ENCODE measurements at regions not wholly inside any gene's neighbourhood (a gene's known extent, or its start where the extent isn't known, plus 50 kb on each side); places are given as distances from the start of the nearest gene placed in this dataset.

DNA sequence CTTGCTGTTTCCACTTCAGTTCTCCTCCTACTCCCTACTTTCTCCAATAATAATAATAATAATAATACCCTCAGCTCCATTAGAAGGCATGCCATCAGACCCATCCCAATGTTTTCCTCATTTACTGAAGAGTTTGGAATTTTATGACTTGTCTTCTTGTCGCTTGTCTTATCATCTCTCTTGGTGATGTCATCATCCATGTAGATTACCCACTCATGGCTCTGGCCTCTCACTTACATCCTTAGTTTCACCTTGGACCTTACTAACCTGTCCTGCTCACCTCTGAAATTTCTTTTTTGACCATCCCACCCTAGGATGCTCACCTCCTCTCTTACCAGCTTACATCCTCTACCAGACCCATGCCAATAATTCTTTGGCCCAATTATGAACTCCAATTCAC lies 329.3 kb downstream of the ACTL7B start (continued):
- TF ChIP-seq, protein P1, sequence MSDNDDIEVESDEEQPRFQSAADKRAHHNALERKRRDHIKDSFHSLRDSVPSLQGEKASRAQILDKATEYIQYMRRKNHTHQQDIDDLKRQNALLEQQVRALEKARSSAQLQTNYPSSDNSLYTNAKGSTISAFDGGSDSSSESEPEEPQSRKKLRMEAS (IDR thresholded peaks at IDR 0.05), result no peak
- TF ChIP-seq POLR2AphosphoS5 (IDR thresholded peaks at IDR 0.05; ENCODE audit: low read depth, low read length), result no peak

DNA sequence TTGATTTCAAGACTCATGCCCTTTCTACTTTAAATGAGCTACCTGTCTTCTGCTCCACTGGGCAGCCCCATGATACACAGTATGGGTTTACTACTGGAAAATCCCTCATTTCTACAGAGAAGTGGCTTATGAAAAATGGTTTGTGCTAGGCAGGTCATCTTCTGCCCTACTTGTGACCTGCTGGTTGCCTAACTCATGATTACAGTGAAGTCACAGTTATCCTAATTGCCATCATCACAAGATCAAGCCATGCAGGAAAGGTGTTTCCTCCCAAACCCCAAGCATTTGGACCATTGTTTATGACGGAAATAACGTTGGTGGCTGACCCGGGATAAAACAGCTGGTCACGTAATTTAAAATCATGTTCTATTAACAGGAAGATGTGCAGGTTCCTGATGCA lies 330.6 kb downstream of the ACTL7B start:
- POLR2A ChIA-PET, result no interaction called here
- ATAC-seq (no peak), DNase-seq (ENCODE audit: low read depth, low spot score) (no peak)
- Histone ChIP-seq H3K4me2 (ENCODE audit: low read length) (no peak overlapping the region), H3K4me3 (replicated peaks in 1 of 2; ENCODE audit: low read depth in 1 of 2, low read length in 2 of 2) (no peak overlapping the region), H3K79me2 (ENCODE audit: insufficient read depth, low read length) (no peaks in the 10 kb centered on the region), H3K9me3 (ENCODE audit: control insufficient read depth in 1 of 2, insufficient read depth in 1 of 2, low read depth in 1 of 2, low read length in 2 of 2) (no peaks in the 10 kb centered on the region), H3K36me3 (ENCODE audit: control insufficient read depth in 1 of 2, insufficient read depth in 2 of 2, low read length in 2 of 2) (no peaks in the 10 kb centered on the region), H3K9ac (ENCODE audit: low read length) (no peak overlapping the region), H2AFZ (ENCODE audit: low read depth, low read length, poor library complexity, severe bottlenecking) (no peak overlapping the region), H3K9me2 (ENCODE audit: insufficient read depth) (peaks cover 4% of the 10 kb centered on the region; the same call in 1 of the 2 replicates), H3K4me1 (ENCODE audit: control insufficient read depth in 1 of 2, insufficient read depth in 2 of 2, low read length in 2 of 2) (peaks cover 2 to 8% of the 10 kb centered on the region in 2 experiments; a peak in 2 of 4 replicates), H4K20me1 (ENCODE audit: insufficient read depth) (no peaks in the 10 kb centered on the region), H3K27ac (ENCODE audit: low read depth, low read length) (no peak overlapping the region), H3K27me3 (ENCODE audit: insufficient read depth, low read length) (no peaks in the 10 kb centered on the region)
- no TSS peak for BruUV-seq (replicated peaks)
- CTCF ChIA-PET, result no interaction called here
- intact Hi-C loops (cut with micrococcal nuclease), result no loop called here
- TF ChIP-seq RAD21 (IDR thresholded peaks at IDR 0.05; ENCODE audit: low read depth), result no peak
- TF ChIP-seq EZH2 (IDR thresholded peaks at IDR 0.05), result no peak
- no peak for TF ChIP-seq EGR1 (IDR thresholded peaks at IDR 0.05; ENCODE audit: low read depth)
- TF ChIP-seq, protein P2, sequence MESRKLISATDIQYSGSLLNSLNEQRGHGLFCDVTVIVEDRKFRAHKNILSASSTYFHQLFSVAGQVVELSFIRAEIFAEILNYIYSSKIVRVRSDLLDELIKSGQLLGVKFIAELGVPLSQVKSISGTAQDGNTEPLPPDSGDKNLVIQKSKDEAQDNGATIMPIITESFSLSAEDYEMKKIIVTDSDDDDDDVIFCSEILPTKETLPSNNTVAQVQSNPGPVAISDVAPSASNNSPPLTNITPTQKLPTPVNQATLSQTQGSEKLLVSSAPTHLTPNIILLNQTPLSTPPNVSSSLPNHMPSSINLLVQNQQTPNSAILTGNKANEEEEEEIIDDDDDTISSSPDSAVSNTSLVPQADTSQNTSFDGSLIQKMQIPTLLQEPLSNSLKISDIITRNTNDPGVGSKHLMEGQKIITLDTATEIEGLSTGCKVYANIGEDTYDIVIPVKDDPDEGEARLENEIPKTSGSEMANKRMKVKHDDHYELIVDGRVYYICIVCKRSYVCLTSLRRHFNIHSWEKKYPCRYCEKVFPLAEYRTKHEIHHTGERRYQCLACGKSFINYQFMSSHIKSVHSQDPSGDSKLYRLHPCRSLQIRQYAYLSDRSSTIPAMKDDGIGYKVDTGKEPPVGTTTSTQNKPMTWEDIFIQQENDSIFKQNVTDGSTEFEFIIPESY (IDR thresholded peaks at IDR 0.05; ENCODE audit: extremely low read depth, insufficient replicate concordance, low read length), result no peak
- no peak for TF ChIP-seq ELF1 (IDR thresholded peaks at IDR 0.05; ENCODE audit: borderline replicate concordance, low read depth)
- TF ChIP-seq, protein P3, sequence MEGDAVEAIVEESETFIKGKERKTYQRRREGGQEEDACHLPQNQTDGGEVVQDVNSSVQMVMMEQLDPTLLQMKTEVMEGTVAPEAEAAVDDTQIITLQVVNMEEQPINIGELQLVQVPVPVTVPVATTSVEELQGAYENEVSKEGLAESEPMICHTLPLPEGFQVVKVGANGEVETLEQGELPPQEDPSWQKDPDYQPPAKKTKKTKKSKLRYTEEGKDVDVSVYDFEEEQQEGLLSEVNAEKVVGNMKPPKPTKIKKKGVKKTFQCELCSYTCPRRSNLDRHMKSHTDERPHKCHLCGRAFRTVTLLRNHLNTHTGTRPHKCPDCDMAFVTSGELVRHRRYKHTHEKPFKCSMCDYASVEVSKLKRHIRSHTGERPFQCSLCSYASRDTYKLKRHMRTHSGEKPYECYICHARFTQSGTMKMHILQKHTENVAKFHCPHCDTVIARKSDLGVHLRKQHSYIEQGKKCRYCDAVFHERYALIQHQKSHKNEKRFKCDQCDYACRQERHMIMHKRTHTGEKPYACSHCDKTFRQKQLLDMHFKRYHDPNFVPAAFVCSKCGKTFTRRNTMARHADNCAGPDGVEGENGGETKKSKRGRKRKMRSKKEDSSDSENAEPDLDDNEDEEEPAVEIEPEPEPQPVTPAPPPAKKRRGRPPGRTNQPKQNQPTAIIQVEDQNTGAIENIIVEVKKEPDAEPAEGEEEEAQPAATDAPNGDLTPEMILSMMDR (IDR thresholded peaks at IDR 0.05 in 2 of 3, conservative IDR thresholded peaks at IDR 0.05 in 1 of 3; ENCODE audit: borderline replicate concordance in 1 of 3, insufficient read depth in 1 of 3, low read depth in 2 of 3, low read length in 2 of 3), result no peak
- TF ChIP-seq, protein P1 (IDR thresholded peaks at IDR 0.05), result no peak
- TF ChIP-seq YY1 (IDR thresholded peaks at IDR 0.05; ENCODE audit: extremely low read depth, insufficient replicate concordance, low read depth, low read length), result no peak
- no peak for TF ChIP-seq CBX3 (IDR thresholded peaks at IDR 0.05; ENCODE audit: low read depth)
- TF ChIP-seq, protein P4, sequence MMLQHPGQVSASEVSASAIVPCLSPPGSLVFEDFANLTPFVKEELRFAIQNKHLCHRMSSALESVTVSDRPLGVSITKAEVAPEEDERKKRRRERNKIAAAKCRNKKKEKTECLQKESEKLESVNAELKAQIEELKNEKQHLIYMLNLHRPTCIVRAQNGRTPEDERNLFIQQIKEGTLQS (IDR thresholded peaks at IDR 0.05), result no peak
- RAD21 ChIA-PET (ENCODE audit: low non-redundant PET in 1 of 2, low total read pairs in 2 of 2, uncharacterized antibody in 2 of 2, unreplicated experiment in 2 of 2), result no interaction called here

Data from HCT116 (cell line).